Upper lobe of left lung (tissue), 6 donors: ENCODE measurements at regions not wholly inside any gene's neighbourhood (a gene's known extent, or its start where the extent isn't known, plus 50 kb on each side); places are given as distances from the start of the nearest gene placed in this dataset.

Experiments used
- ATAC-seq, 2 donors: fragments of 200-7000 bp; cut with Tn5 transposase; one replicate each; pipeline ENCODE4 v1.9.1; 2022; ENCODE audit warnings: mild to moderate bottlenecking in 2 of 2, moderate library complexity in 2 of 2; ENCODE audit not compliant: low FRiP score in 2 of 2
- DNase-seq, 2 donors: peaks; one replicate each; pipeline ENCODE4 v3.0.0-alpha.2; 2019 to 2020
- H3K27ac ChIP-seq, 4 donors: fragments of 200-600 bp; sonication (generic); one replicate each; pipeline ENCODE4 v1.5.1; 2016 to 2019
- H3K27me3 ChIP-seq, 4 donors: fragments of 200-600 bp; sonication (generic); one replicate each; pipeline ENCODE4 v1.5.1; 2017 to 2019
- H3K36me3 ChIP-seq, 4 donors: fragments of 200-600 bp; sonication (generic); one replicate each; pipeline ENCODE4 v1.5.1; 2016 to 2019
- H3K4me1 ChIP-seq, 4 donors: fragments of 200-600 bp; sonication (generic); one replicate each; pipeline ENCODE4 v1.5.1; 2018 to 2019
- H3K4me3 ChIP-seq, 4 donors: fragments of 200-600 bp; sonication (generic); one replicate each; pipeline ENCODE4 v1.5.1; 2017 to 2019; ENCODE audit warnings: mild to moderate bottlenecking in 2 of 4, moderate library complexity in 1 of 4
- H3K9me3 ChIP-seq, 4 donors: fragments of 200-600 bp; sonication (generic); one replicate each; pipeline ENCODE4 v1.5.1; 2018 to 2019
- CTCF ChIP-seq, 6 experiments: fragments of 450-650 bp in 4 of 6; fragments of 200-600 bp in 2 of 6; sonication (generic) in 2 of 6; IDR thresholded peaks; one replicate each; pipeline ENCODE4 v1.5.1; 2016 to 2019; ENCODE audit warnings: antibody characterized with exemption in 6 of 6
- EP300 ChIP-seq, 4 donors: sonication (generic); formaldehyde crosslinking; IDR thresholded peaks; one replicate each; pipeline ENCODE4 v1.5.1; 2017; ENCODE audit warnings: antibody characterized with exemption in 4 of 4, control low read depth in 2 of 4
- POLR2A ChIP-seq, 4 donors: fragments of 450-650 bp; IDR thresholded peaks; one replicate each; pipeline ENCODE4 v1.5.1; 2016 to 2017; ENCODE audit warnings: antibody characterized with exemption in 4 of 4, mild to moderate bottlenecking in 2 of 4
- POLR2AphosphoS5 ChIP-seq, 2 donors: sonication (generic); formaldehyde crosslinking; IDR thresholded peaks; one replicate each; pipeline ENCODE4 v1.5.1; 2017; ENCODE audit warnings: antibody characterized with exemption in 2 of 2
- WGBS, 2 donors: methylation state at CpG; one replicate each; pipeline ENCODE4 v1.1.5; 2017 to 2018; 5-methylcytosine and 5-hydroxymethylcytosine counted together
- donor health status: DM: no; HTN: no; CAD: no; lungs with moderate emphysema.
- donor health status: DM: no; HTN: yes; CAD: no; lungs with severe emphysema.

DNA sequence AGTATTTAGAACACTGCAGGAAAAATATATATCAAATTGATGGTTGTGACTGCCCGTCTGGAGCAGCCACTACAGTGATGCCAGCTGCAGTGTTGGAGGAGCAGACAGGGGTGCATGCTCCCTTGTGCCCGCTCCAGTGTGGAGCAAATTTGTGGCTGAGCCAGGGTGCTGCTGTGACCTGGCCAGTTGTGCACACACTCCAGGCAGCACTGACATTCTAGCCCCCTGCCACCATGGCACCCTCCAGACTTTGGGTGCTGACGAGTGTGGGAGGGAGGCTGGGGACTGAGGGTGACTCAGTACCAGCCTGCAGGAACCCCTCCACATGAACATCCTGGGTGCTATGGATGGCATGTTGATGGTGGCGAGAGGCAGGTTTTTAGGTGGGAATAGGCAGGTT is 160.0 kb upstream of the PCDH15 start:
- Histone ChIP-seq H3K27me3 (no peaks in the 10 kb centered on the region), H3K27ac (no peak overlapping the region), H3K4me1 (no peaks in the 10 kb centered on the region), H3K36me3 (no peaks in the 10 kb centered on the region), H3K9me3 (peaks cover 0 to 9% (median 0%) of the 10 kb centered on the region in 4 donors), H3K4me3 (no peak overlapping the region)
- DNase-seq (peak in 1 of 2 donors; percentile 18), ATAC-seq (peak in 1 of 2 donors; percentile 29)
- WGBS, 2 donors = 90 to 100% methylated on average over 2 to 4 of the region's 4 CpGs
- TF ChIP-seq POLR2A (IDR thresholded peaks at IDR 0.05) (no peak), POLR2AphosphoS5 (IDR thresholded peaks at IDR 0.05) (no peak), CTCF (IDR thresholded peaks at IDR 0.05) (no peak), EP300 (IDR thresholded peaks at IDR 0.05) (no peak)

- H3K4me3 ChIP-seq = no peak overlapping the region
- WGBS, 2 donors = 49 to 52% methylated on average over 1 of the region's 1 CpG
- no peak for DNase-seq
- H3K36me3 ChIP-seq = no peaks in the 10 kb centered on the region
- H3K9me3 ChIP-seq = peaks cover 0 to 9% (median 0%) of the 10 kb centered on the region in 4 donors
- ATAC-seq = no peak
- TF ChIP-seq POLR2AphosphoS5 (IDR thresholded peaks at IDR 0.05) (no peak), POLR2A (IDR thresholded peaks at IDR 0.05) (no peak)
- no peaks in the 10 kb centered on the region for H3K27me3 ChIP-seq
- no peaks in the 10 kb centered on the region for H3K4me1 ChIP-seq
- no peak overlapping the region for H3K27ac ChIP-seq
These were observed 157.8 kb upstream of the PCDH15 start for GRCh38 chr10:54958844-54959243.

DNA sequence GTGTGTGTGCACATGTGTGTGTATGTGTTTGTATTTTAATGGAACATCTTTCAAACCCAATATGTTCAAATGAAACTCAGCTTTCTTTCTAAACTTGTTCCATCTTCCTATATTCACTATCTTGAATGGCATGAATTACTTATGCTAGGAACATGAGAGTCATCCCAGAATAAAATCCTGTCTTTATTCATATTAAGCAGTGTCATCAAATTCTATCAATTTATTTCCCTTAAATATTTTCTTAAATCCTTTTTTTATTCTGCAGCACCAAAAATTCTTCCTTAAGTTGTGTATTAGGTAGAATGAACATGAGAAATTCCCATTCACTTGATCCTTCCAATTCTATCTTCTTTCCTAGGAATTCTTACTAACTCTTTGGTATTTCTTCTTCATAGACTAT is 146.6 kb upstream of the PCDH15 start:
- DNase-seq (no peak), ATAC-seq (no peak)
- Histone ChIP-seq H3K27ac (no peak overlapping the region), H3K9me3 (no peaks in the 10 kb centered on the region), H3K4me3 (no peak overlapping the region), H3K36me3 (no peaks in the 10 kb centered on the region), H3K4me1 (no peaks in the 10 kb centered on the region), H3K27me3 (no peaks in the 10 kb centered on the region)
- no peak for TF ChIP-seq POLR2A (IDR thresholded peaks at IDR 0.05)
- TF ChIP-seq EP300 (IDR thresholded peaks at IDR 0.05) = no peak
- no peak for TF ChIP-seq CTCF (IDR thresholded peaks at IDR 0.05)
- no peak for TF ChIP-seq POLR2AphosphoS5 (IDR thresholded peaks at IDR 0.05)

- H3K27ac ChIP-seq = no peak overlapping the region
- no peaks in the 10 kb centered on the region for H3K4me1 ChIP-seq
- no peak for ATAC-seq
- H3K27me3 ChIP-seq = no peaks in the 10 kb centered on the region
- no peak overlapping the region for H3K4me3 ChIP-seq
- TF ChIP-seq POLR2AphosphoS5 (IDR thresholded peaks at IDR 0.05) (no peak), EP300 (IDR thresholded peaks at IDR 0.05) (no peak)
- DNase-seq = no peak
- WGBS, 2 donors = 94% methylated on average over 2 of the region's 2 CpGs
- H3K9me3 ChIP-seq = no peaks in the 10 kb centered on the region
- no peaks in the 10 kb centered on the region for H3K36me3 ChIP-seq
These were observed 139.4 kb upstream of the PCDH15 start for GRCh38 chr10:54940418-54940817.

- no peak for ATAC-seq
- TF ChIP-seq EP300 (IDR thresholded peaks at IDR 0.05) (no peak), CTCF (IDR thresholded peaks at IDR 0.05) (no peak), POLR2AphosphoS5 (IDR thresholded peaks at IDR 0.05) (no peak), POLR2A (IDR thresholded peaks at IDR 0.05) (no peak)
These were observed 113.0 kb upstream of the PCDH15 start for GRCh38 chr10:54914049-54914448.

GRCh38 chr10:54909165-54909564 is 108.1 kb upstream of the PCDH15 start:
- Histone ChIP-seq H3K9me3 (peaks cover 0 to 9% (median 0%) of the 10 kb centered on the region in 4 donors), H3K4me1 (no peaks in the 10 kb centered on the region), H3K4me3 (no peak overlapping the region), H3K36me3 (no peaks in the 10 kb centered on the region), H3K27me3 (no peaks in the 10 kb centered on the region), H3K27ac (no peak overlapping the region)
- 86% methylated on average over 4 of the region's 4 CpGs; no CpG with 5 or more reads in 1 of the 2 donors for WGBS, 2 donors
- no peak for TF ChIP-seq CTCF (IDR thresholded peaks at IDR 0.05)
- no peak for TF ChIP-seq POLR2AphosphoS5 (IDR thresholded peaks at IDR 0.05)
- no peak for TF ChIP-seq POLR2A (IDR thresholded peaks at IDR 0.05)
- no peak for TF ChIP-seq EP300 (IDR thresholded peaks at IDR 0.05)
- ATAC-seq = peak; percentile 23 to 30
- DNase-seq = no peak

More at GRCh38 chr10:54914049-54914448, 113.0 kb upstream of the PCDH15 start:
- DNase-seq = no peak
- Histone ChIP-seq H3K4me3 (no peak overlapping the region), H3K36me3 (no peaks in the 10 kb centered on the region), H3K27ac (no peak overlapping the region), H3K27me3 (no peaks in the 10 kb centered on the region), H3K9me3 (peaks cover 0 to 9% (median 0%) of the 10 kb centered on the region in 4 donors), H3K4me1 (no peaks in the 10 kb centered on the region)
- WGBS, 2 donors = 41 to 47% methylated on average over 1 of the region's 1 CpG
